NCI-H2081 (cell line): ENCODE measurements at regions not wholly inside any gene's neighbourhood (a gene's known extent, or its start where the extent isn't known, plus 50 kb on each side); places are given as distances from the start of the nearest gene placed in this dataset.

Source experiments
- DNase-seq, 2 experiments: peaks; one replicate each; lab custom pipeline; 2025; lab: John Stamatoyannopoulos, UW

GRCh38 chr4:71156616-71157015 lies 163.2 kb downstream of the DCK start:
- no peak for DNase-seq

DNA sequence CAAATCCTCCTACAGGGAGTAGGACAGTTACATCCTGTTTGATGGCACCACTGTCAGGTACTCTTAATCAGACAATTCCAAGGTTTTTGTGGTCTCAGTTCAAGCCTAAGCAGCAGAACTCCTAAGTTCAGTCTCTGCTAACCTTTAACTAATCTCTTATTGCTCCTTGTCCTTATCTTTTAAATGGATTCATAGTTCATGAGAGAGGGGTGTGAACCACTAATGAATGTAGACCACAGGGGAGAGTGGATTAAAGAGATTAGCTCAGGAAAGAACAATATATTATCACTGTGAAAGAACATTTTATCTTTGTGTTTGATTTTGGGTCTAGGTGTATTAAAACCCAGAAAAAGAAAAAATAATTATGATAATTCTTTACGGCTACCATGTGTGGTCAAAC lies 168.9 kb downstream of the DCK start:
- DNase-seq, result no peak

- no peak for DNase-seq
Measured at GRCh38 chr4:71163317-71163716, 169.9 kb downstream of the DCK start.

- DNase-seq, result no peak
Measured at GRCh38 chr4:71167083-71167482, 171.7 kb upstream of the SLC4A4 start.

DNA sequence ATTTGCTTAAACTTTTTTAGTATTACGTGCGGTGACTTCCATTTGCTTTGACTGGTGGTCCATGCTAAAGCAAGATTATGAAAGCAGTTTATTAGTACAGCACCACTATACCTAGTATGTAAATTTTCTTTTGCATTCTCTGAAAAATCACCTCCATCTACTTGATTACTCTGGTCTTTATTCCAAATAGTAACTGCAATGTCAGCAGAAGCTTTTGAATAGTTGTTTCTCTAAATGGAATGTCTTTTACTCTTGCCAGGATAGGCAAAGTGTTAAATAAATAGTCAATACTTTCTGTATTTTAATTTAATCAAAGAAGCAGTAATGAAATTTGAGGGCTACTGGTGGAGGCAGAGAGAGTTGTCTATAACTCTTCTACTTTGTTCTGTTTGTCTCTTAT lies 167.2 kb upstream of the SLC4A4 start:
- no peak for DNase-seq

GRCh38 chr4:71181332-71181731 lies 157.5 kb upstream of the SLC4A4 start:
- no peak for DNase-seq

- peak; percentile 2 to 40 for DNase-seq
Measured at GRCh38 chr4:71184195-71184781, 154.5 kb upstream of the SLC4A4 start.

DNA sequence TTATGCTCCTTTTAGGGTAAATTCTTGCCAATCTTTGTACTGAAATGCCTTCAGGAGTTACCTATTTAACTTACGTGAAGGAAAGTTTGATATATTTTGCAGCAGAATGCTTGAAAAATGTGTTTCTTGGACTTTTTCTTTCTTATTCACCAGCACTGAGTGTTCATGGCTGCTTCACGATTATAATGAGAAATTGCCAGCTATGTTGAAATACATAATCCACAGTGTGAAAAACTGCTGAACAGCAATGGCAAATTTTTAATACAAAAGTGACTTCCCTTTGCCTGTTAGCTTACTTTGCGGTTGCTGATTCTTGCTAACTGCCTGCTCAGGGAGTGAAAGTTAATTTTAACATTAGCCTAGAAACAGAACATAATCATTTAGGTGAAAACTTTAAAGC lies 153.8 kb upstream of the SLC4A4 start:
- no peak for DNase-seq

DNA sequence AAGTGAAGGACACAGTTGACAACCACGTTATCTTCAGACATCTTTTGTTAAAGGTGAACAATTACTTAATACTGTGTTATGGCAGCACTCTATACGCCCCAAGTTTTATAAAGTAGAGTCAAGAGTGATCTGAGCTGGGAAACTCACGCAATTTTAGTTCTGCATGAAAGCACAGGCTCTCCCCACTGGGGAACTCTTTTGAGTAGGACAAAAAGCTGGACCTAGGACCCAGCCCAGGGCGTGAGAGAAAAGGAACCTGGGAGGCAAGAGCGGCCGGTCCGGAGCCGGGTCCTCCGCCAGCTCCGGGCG lies 152.6 kb upstream of the SLC4A4 start:
- no peak for DNase-seq

DNA sequence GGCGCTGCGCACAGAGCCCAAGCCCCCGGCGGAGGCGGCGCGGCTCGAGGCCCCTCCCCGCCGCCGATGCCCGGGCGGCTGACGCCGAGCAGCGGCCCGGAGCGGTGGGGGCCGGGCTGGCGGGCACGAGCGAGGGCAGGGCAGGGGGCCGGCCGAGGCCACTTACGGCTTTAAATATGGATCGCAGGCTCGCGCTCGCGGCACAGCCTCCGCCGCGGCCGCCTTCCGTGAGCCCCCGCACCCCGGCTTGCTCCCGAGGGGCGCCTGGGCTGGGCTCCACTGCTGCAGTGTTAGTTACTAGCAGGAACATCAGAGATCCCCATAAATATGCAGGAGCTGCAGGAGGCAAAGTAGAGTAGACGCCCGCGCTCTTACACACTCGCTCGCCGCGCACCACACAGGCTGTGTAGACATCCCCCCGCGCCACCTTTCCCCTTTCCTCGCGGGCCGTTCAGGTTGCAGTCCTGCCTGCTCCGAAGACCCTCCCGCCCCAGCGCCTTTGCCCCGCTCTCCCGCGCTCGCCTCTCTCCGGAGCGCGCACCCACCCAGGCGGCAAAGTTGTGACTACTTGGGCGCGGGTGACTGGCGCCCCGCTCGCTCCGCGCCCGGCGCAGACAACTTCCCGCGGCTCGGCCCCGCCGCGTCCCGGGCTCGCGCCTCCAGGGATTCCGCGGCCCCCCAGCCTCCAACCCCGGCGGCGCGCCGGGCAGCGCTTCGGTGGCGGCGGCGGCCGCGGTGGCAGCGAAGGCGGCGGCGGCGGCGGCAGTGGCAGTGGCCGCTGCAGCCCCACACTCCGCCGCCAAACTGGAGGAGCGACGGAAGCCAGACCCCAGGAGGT lies 152.0 kb upstream of the SLC4A4 start:
- peak; percentile 1 to 19 for DNase-seq

DNA sequence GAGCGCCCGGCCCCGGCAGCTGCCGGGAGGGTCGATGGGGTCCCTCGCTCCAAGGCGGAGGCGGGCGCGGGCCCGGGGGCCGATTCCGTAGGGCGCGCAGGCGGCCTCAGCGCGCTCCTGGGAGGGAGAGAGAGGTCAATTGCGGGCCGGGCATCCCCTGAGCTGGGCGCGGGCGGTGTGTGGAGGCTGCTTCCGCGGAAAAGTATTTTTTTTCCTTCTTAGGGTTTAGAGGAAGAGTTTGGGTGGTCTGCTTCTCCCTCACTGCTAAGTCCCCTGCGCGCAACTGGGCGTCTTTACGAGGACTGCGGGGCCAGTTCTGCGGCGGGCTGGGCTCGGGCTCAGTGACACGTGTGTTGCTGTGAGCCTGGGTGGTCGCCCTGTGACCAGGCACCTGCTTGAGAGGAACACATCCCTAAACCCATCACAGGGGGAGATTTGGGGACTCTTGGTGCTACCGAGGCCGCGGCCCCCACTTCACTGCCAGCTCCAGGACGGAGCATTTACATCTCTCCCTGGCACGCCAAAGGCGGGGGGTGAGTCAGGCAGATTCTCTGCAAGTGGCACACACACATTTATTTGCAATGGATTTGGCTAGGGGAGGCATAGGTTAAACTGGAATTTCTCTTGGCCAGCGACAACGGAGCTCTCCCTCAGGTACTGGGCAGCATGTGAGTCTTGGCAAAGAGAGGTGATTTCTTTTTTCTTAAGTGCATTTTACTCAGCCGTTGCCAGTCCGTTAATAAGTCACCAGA lies 151.2 kb upstream of the SLC4A4 start:
- no peak for DNase-seq

- DNase-seq, result no peak
Measured at GRCh38 chr4:71188156-71188640, 150.6 kb upstream of the SLC4A4 start.

- DNase-seq, result no peak
Measured at GRCh38 chr4:71188951-71189350, 149.9 kb upstream of the SLC4A4 start.

DNA sequence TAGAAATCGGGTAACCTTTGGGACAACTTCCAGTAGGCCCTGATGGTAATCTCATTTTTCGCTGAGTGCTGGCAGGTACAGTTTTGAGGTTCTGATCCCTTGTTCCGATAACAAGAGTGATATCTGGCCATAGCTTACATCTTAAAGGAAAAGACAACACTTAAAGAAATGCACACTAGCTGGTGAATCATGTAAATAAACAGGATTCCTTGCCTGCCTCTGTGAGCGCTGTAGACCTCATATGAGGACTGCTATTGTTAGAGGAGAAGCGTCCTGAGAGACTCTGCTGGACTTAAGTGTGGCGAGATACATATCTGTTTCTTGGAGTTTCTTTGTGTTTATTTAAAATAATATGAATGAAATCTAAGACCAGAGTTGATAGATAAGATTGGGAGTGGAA lies 149.3 kb upstream of the SLC4A4 start:
- DNase-seq, result no peak

GRCh38 chr4:71194454-71194853 lies 144.4 kb upstream of the SLC4A4 start:
- DNase-seq, result no peak

GRCh38 chr4:71195924-71196323 lies 142.9 kb upstream of the SLC4A4 start:
- no peak for DNase-seq

DNA sequence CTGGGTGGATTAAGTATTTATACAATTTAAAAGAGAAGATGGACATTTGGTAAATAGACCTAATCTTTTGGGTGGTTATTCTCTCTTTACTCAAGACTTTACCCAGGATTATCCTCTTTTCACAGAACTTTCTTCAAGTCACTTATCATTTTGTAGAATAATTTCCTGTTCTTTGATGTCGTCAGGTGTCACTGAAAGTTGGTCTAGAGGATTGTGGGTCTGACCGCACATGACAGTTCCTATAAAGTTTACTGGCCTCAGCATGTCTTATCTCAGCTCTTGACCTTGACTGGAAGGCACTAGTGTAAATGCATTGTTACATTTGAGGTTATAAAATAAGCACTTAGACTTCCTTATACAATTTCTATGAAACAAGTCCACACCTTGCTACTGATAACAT lies 139.9 kb upstream of the SLC4A4 start:
- DNase-seq, result no peak

DNA sequence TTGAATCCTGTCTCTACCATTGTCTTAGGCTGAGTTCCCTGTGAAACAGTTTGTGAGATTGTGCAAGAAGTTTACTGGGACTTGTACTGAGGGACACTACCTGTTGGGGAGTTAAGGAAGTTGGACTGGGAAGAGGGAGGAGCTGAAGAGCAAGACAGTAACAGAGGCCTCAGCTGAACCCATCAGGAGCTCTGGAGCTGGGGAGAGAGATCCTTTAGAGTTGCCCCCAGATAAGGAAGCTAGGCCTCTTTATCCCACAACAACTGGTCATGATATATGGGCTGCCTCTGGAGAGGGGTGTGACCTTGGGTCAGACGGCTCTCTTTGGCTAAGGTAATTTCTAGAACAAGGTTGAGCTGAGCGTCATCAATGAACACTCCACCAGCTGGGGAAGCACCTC lies 137.8 kb upstream of the SLC4A4 start:
- DNase-seq, result no peak

- no peak for DNase-seq
Measured at GRCh38 chr4:71201817-71202576, 136.8 kb upstream of the SLC4A4 start.

DNA sequence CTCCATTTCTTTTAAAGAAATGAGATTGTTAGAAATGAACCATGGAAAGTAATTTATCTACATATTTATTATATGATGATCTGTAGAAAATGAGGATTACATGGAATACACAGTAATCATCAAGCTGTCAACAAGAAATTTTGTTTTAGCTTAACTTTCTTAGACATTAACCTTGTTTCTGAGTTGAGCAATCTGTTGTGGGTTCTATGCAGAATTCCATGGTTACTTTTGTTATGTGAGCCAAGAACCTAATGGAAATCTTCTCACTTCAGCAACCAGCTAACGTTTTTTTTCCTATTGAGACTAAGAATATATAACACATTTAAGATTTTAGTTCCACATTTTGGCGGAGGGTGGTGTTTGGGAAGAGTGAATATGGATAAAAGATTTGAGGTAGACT lies 136.1 kb upstream of the SLC4A4 start:
- DNase-seq, result no peak

GRCh38 chr4:71204056-71204455 lies 134.8 kb upstream of the SLC4A4 start:
- no peak for DNase-seq

DNA sequence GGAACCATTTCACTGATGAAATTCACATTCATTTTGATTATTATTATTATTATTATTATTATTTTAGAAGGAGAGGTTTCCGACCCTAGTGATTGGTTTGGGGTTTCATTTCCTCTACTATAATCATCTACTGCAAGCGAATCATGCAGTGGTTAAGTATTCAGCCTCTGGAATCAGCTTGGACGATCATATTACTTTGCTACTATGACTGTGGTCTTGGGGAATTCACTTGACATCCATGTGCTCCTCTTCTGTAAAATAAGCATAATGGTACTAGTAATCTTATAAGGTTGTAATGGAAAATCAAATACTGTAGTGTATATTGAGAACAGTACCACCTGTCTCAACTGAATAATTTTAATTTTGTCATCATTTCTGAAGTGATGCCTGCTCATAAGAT lies 132.1 kb upstream of the SLC4A4 start:
- no peak for DNase-seq
